HG03457 (cell line): ENCODE measurements at regions not wholly inside any gene's neighbourhood (a gene's known extent, or its start where the extent isn't known, plus 50 kb on each side); places are given as distances from the start of the nearest gene placed in this dataset.
"Not testable (repeated sequence)": the region's sequence is repeated elsewhere in the genome, so short reads cannot be mapped to it uniquely, and the experiment has no call there.

Experiments
- ATAC-seq: cut with Tn5 transposase; IDR thresholded peaks from one replicate; pipeline ENCODE4 v1.9.1; 2021; ENCODE audit warnings: moderate number of reproducible peaks; ENCODE audit not compliant: unreplicated experiment

DNA sequence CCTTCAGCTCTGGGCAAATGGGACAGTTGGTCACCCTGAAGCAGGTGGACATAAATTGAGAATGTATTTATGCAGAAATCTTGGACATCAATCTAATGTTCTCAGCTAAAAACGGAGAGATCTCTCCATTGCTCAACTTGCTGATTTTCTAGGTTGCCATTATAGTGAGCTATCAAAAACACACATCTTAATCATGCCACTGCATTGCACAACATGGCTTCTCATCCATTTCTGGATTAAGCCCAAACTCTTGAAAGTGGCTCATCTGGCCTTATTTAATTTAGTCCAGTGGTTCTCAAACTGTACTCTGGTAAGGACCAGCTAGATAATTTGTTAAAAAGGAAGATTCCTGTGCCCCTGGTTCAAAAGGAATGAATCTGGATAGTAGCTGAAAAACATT lies 324.9 kb upstream of the CITED2 start:
- no peak for ATAC-seq

- no peak for ATAC-seq
These were observed 324.2 kb upstream of the CITED2 start for GRCh38 chr6:139698526-139699176.

DNA sequence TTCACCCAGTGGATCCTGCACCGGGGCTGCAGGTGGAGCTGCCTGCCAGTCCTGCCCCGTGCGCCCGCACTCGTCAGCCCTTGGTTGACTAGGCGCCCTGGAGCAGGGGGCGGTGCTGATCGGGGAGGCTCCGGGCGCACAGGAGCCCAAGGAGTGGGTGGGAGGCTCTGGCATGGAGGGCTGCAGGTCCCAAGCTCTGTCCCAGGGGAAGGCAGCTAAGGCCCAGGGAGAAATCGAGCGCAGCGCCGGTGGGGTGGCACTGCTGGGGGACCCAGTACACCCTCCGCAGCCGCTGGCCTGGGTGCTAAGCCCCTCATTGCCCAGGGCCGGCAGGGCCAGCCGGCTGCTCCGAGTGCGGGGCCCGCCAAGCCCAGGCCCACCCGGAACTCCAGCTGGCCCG lies 323.4 kb upstream of the CITED2 start:
- ATAC-seq = not testable (repeated sequence)

DNA sequence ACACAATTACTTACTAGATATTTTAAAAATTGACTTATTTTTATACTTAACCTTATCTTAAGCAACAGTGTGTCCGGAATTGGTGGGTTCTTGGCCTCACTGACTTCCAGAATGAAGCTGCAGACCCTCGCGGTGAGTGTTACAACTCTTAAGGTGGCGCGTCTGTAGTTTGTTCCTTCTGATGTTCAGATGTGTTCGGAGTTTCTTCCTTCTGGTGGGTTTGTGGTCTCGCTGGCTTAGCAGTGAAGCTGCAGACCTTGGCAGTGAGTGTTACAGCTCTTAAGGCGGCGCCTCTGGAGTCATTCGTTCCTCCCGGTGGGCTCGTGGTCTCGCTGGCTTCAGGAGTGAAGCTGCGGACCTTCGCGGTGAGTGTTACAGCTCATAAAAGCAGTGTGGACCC lies 322.5 kb upstream of the CITED2 start:
- not testable (repeated sequence) for ATAC-seq

- no peak for ATAC-seq
These were observed 320.9 kb upstream of the CITED2 start for GRCh38 chr6:139695361-139695760.

GRCh38 chr6:139693735-139694134 lies 319.3 kb upstream of the CITED2 start:
- ATAC-seq = no peak

DNA sequence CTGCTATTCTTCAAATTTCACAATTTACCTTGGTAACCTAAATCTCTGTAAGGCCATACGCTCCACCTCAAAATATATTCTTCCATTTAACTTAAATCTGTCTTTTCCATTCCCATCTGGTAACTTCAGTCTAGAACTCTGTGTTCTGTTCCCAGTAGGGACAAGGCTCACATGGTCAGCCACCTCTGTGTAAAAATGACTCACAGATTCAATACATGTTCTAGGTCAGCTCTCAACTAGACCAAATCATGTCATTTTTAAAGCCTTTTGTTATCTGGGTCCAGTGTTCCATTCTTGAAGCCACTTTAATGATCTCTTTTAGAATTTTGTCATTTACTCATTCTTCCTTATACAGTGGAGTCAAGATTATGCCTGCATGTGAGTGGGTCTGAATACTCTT lies 315.6 kb upstream of the CITED2 start:
- ATAC-seq = no peak

DNA sequence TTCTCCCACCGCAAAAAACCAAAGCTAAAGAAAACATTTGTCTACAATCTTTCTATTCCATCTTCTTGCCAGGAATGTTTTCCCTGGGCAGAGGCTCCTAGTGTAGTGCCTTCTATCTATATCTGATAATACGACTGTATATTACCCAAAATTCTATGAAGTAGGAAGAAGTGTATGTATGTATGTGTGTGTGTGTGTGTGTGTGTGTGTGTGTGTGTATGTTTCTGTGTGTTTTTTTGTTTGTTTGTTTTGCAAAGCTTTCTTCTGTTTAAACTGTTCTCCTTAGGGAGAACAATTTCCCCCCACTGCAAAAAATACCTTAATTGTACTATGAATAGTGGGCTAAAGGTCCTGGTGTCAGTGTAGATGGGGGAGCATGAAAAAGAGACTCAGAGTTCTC lies 312.6 kb upstream of the CITED2 start:
- ATAC-seq = no peak

GRCh38 chr6:139686308-139686707 lies 311.9 kb upstream of the CITED2 start:
- no peak for ATAC-seq

GRCh38 chr6:139685009-139685408 lies 310.6 kb upstream of the CITED2 start:
- ATAC-seq = no peak

- ATAC-seq = no peak
These were observed 306.4 kb upstream of the CITED2 start for GRCh38 chr6:139680819-139681218.

DNA sequence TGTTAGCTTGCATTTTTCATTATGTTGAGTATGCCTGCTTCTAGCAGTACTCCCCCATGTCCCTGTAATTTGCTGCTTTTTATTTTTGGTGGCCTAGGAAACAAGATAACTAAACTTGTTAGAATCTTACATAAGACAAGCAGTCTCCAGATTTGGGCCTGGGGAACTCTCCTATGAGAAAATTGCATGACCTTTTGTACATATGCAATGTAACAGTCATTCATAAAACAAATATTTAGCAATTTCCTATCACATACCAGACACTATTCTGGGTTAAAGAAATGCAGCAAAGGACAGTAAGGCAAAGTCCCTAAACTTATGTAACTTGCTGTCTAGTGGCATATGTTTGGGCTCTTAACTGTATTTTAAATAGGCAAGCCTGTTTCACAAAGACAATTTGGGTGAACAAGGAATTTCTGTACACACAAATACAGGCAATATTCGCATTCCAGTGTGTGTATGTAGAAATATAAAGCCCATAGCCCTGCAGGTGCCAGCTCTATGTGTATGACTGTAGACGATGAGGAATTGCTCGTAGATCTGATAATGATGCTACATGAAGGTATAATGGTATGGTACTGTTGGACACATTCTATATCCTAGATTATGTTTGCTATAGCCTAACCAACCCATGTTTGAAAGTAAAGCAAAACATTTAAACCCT lies 305.2 kb upstream of the CITED2 start:
- no peak for ATAC-seq

DNA sequence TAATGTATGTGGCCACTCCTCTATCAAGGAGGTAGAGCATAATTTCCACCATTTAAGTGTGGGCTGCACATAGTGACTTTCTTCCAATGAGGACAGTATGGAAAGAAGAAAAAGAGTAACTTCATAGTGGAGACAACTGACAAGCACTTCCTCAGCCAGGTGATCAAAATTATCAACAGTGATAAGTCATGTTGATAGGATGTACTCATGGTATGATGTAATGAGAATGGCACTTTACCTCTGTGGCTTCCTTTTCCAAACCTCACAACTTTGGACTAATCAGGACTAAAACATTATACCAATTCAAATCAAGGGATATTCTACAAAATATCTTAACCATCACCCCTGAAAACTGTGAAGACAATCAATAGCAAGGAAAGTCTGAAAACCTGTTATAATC lies 302.3 kb upstream of the CITED2 start:
- no peak for ATAC-seq

GRCh38 chr6:139666284-139666683 lies 291.8 kb upstream of the CITED2 start:
- no peak for ATAC-seq

- no peak for ATAC-seq
These were observed 289.5 kb upstream of the CITED2 start for GRCh38 chr6:139663996-139664395.

DNA sequence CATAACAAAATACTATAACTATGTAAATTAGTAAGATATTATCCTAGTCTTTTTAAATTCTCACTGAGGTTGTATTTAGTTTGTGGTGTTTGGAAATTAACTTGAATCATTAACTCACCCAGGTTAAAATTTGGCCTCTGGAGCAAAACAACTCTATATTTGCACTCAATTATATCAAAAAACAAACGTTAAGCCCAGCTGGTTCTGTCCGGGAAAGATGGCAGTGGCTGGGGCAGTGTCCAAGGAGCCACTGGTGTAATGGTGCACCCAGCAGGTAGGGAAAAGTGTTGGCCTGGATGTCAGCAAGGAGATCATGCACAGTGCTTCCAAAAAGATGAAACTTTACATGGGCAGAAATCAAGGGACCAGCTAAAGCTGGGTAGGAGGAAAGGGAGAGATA lies 285.3 kb upstream of the CITED2 start:
- no peak for ATAC-seq

DNA sequence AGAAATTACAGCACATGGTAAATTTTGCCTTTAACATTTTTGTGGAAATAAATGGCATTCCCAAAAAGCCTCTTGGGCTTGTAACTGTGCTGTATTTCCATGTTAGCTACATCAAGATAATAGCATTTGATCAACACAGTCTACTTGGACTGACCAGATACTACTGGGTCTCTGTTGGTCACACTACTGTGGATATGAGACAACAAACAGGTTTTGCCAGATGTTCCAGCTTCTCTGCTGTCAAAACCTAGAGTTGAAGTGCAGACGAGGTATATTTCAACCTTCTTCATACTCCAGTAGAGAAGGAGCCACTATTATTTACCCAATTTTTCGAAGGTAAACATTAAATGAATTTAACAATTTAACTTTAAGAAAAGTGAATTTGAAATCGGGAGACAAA lies 284.7 kb upstream of the CITED2 start:
- no peak for ATAC-seq

DNA sequence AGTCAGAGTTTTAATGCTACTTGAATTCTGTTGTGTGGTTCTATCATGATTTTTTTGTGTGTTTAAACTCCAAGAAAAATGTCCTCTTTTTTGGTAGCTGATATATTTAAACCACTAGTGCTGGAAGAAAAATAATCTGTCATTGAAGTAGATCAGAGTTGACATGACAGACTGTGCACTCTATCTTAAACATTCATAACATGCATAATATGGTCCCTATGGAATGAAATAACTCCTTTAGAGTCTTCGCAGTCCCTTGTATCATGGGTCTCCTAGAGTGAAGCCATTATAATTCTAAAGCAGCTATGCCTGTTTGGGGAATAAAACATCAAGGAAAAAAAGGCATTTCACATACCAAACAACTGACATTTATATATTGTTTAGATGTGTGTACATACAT lies 282.7 kb upstream of the CITED2 start:
- no peak for ATAC-seq

GRCh38 chr6:139655783-139656705 lies 281.6 kb upstream of the CITED2 start:
- no peak for ATAC-seq

DNA sequence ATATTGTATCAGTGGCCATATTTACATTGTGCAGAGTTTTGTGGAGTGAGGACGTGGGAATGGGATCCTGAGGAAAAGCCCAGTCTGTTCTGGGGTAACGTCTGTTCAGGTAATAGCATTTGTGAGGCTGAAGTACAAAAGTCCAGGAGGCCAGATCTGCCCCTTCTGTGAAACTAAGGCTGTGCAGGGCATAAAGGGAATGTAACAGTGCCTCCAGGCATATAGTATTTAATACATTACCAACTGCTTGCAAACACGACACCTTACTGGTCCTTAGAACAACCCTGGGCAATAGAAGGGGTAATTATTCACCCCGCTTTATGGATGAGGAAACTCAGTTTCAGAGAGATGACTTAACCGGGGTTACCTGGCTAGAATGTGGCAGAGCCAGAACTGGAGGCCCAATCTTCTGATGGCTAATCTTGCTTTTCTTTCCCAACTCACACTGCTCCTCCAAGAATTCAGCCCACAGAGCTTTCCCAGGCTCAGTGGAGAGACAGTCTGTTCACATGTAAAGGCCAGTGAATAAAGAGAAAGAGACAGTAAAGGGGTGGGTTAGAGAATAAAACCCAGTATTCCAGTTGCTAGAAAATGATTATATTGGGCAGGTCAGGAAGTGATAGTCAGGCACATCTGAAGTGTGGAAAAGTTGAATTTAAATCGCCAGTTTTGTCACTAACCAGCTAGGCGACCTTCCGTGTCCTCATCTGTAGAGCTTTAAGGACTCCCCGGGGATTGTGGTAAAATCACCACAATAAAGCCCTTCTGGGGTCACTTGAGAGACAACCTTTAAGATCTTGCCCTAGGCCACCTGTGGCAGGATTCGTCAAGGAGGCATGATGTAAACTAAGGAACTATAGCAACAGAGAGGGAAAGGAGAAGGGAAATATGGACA lies 280.7 kb upstream of the CITED2 start:
- ATAC-seq = no peak

DNA sequence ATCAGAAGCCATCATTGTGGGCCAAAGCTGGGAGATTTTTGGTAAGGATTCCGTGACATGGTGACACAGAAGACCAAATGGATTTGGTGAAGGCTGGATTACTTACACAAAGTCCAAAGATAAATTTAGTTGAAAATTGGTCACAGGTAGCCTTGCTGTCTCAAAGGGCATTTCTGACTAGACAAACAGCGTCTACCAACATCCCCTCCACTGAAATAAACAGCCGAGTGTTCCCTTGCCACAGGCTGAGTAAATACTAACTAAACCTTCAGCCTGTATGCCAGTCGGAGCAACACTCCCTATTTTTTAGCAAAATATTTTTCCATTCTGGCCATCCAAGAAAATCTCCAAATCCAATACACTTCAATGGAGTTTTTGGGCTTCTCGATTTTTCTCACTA lies 279.9 kb upstream of the CITED2 start:
- ATAC-seq = no peak
